Bronchial epithelial cell (primary cell): ENCODE measurements at regions not wholly inside any gene's neighbourhood (a gene's known extent, or its start where the extent isn't known, plus 50 kb on each side); places are given as distances from the start of the nearest gene placed in this dataset.

Experiments
- DNase-seq: peaks from one replicate; pipeline ENCODE4 v3.0.0-alpha.2; 2010; ENCODE audit warnings: low read depth
- FAIRE-seq: peaks from 2 replicates; lab custom pipeline; 2011; peaks lifted over from hg19 to GRCh38; lab: Jason Lieb, UNC
- H3K27me3 ChIP-seq: 2 replicates; pipeline ENCODE4 v1.5.1; 2011; ENCODE audit warnings: low read length; ENCODE audit not compliant: control insufficient read depth, insufficient read depth
- H3K36me3 ChIP-seq: 2 replicates; pipeline ENCODE4 v1.5.1; 2011; ENCODE audit warnings: low read length; ENCODE audit not compliant: control insufficient read depth, insufficient read depth
- H3K4me3 ChIP-seq: 2 replicates; pipeline ENCODE4 v1.5.1; 2011; ENCODE audit warnings: mild to moderate bottlenecking, low read depth, low read length, control low read depth
- CTCF ChIP-seq: IDR thresholded peaks from 2 replicates; pipeline ENCODE4 v1.5.1; 2011; ENCODE audit warnings: mild to moderate bottlenecking, moderate library complexity, low read length, control low read depth, inconsistent platforms; ENCODE audit not compliant: insufficient read depth, severe bottlenecking

GRCh38 chr4:144463236-144463635 lies 182.7 kb upstream of the HHIP start:
- TF ChIP-seq CTCF = no peak
- H3K4me3 ChIP-seq = no peak overlapping the region
- no peaks in the 10 kb centered on the region for H3K27me3 ChIP-seq
- no peaks in the 10 kb centered on the region for H3K36me3 ChIP-seq
- FAIRE-seq (no peak), DNase-seq (no peak)

- no peak for DNase-seq
- TF ChIP-seq CTCF = no peak
- H3K4me3 ChIP-seq = no peak overlapping the region
- no peaks in the 10 kb centered on the region for H3K27me3 ChIP-seq
- FAIRE-seq = no peak
- H3K36me3 ChIP-seq = no peaks in the 10 kb centered on the region
Observed at GRCh38 chr4:144463896-144464295, 182.1 kb upstream of the HHIP start.

- H3K27me3 ChIP-seq = no peaks in the 10 kb centered on the region
- TF ChIP-seq CTCF = no peak
- no peaks in the 10 kb centered on the region for H3K36me3 ChIP-seq
- no peak for FAIRE-seq
- H3K4me3 ChIP-seq = no peak overlapping the region
- no peak for DNase-seq
Observed at GRCh38 chr4:144465546-144465945, 180.4 kb upstream of the HHIP start.

GRCh38 chr4:144480068-144480467 lies 165.9 kb upstream of the HHIP start:
- H3K27me3 ChIP-seq = no peaks in the 10 kb centered on the region
- no peak for TF ChIP-seq CTCF
- no peak for FAIRE-seq
- no peak overlapping the region for H3K4me3 ChIP-seq
- H3K36me3 ChIP-seq = no peaks in the 10 kb centered on the region
- no peak for DNase-seq

- no peak for FAIRE-seq
- TF ChIP-seq CTCF = no peak
Observed at GRCh38 chr4:144489831-144490230, 156.1 kb upstream of the HHIP start.

GRCh38 chr4:144494280-144494679 lies 151.7 kb upstream of the HHIP start:
- Histone ChIP-seq H3K27me3 (no peaks in the 10 kb centered on the region), H3K36me3 (no peaks in the 10 kb centered on the region), H3K4me3 (no peak overlapping the region)
- FAIRE-seq = no peak
- TF ChIP-seq CTCF = no peak
- peak; percentile 13 for DNase-seq

More at GRCh38 chr4:144489831-144490230, 156.1 kb upstream of the HHIP start:
- Histone ChIP-seq H3K27me3 (no peaks in the 10 kb centered on the region), H3K4me3 (no peak overlapping the region), H3K36me3 (no peaks in the 10 kb centered on the region)
- no peak for DNase-seq
